HCT116 (cell line): ENCODE measurements at regions not wholly inside any gene's neighbourhood (a gene's known extent, or its start where the extent isn't known, plus 50 kb on each side); places are given as distances from the start of the nearest gene placed in this dataset.
A peak's percentile ranks its signal among the peaks of the same experiment; 100 is the strongest.

Source experiments
- ATAC-seq: fragments of 200-7000 bp; cut with Tn5 transposase; 2 replicates; pipeline ENCODE4 v1.9.1; 2020; ENCODE audit warnings: mild to moderate bottlenecking, moderate library complexity
- BruUV-seq: library from RNA; stranded (reverse); fragments of 400-500 nt; replicated peaks from 2 replicates; lab custom pipeline; 2021; lab: Mats Ljungman, UMichigan
- CTCF ChIA-PET: fragments of 300-600 bp; sonication (Branson Sonifier 250); formaldehyde crosslinking; loops from one replicate; lab custom pipeline; 2021; ENCODE audit warnings: antibody characterized with exemption; lab: Charles Lee
- POLR2A ChIA-PET: fragments of 300-600, 350-600 bp; sonication (Branson Sonifier 250); formaldehyde crosslinking; loops from one replicate; lab custom pipeline; 2021; ENCODE audit warnings: antibody characterized with exemption; lab: Charles Lee
- RAD21 ChIA-PET, 2 experiments: fragments of 300-600 bp; sonication (Branson Sonifier 250); formaldehyde crosslinking; loops; one replicate each; lab custom pipeline; 2023; ENCODE audit warnings: low total read pairs in 2 of 2; ENCODE audit not compliant: uncharacterized antibody in 2 of 2, unreplicated experiment in 2 of 2, low non-redundant PET in 1 of 2; lab: Charles Lee
- DNase-seq: peaks from one replicate; pipeline ENCODE4 v3.0.0-alpha.2; 2010; ENCODE audit warnings: low read depth, low spot score
- H2AFZ ChIP-seq: fragments of 200-600 bp; shearing (Covaris generic), sonication (generic); 2 replicates; pipeline ENCODE4 v1.6.1; 2017; ENCODE audit warnings: low read depth, mixed run types, mixed read lengths, antibody characterized with exemption, low read length; ENCODE audit not compliant: poor library complexity, severe bottlenecking
- H3K27ac ChIP-seq: 2 replicates; pipeline ENCODE4 v1.5.1; 2012; ENCODE audit warnings: low read depth, low read length
- H3K27me3 ChIP-seq: fragments of 200-600 bp; sonication (generic); 2 replicates; pipeline ENCODE4 v1.6.1; 2016; ENCODE audit warnings: mixed run types, low read length, mixed read lengths; ENCODE audit not compliant: insufficient read depth
- H3K36me3 ChIP-seq, 2 experiments: fragments of 200-500 bp in 1 of 2; fragments of 200-600 bp in 1 of 2; sonication (Bioruptor generic) in 1 of 2; sonication (generic) in 1 of 2; 2 replicates each; pipeline versions ENCODE4 v1.5.1 to v1.6.1; 2014 to 2016; ENCODE audit warnings: low read length in 2 of 2, inconsistent platforms in 1 of 2, mixed read lengths in 1 of 2, mixed run types in 1 of 2; ENCODE audit not compliant: insufficient read depth in 2 of 2, control insufficient read depth in 1 of 2
- H3K4me1 ChIP-seq, 2 experiments: fragments of 200-600 bp in 1 of 2; sonication (generic) in 1 of 2; 2 replicates each; pipeline versions ENCODE4 v1.5.1 to v1.6.1; 2012 to 2017; ENCODE audit warnings: low read length in 2 of 2, inconsistent platforms in 1 of 2, mild to moderate bottlenecking in 1 of 2, mixed read lengths in 1 of 2, mixed run types in 1 of 2, moderate library complexity in 1 of 2; ENCODE audit not compliant: insufficient read depth in 2 of 2, control insufficient read depth in 1 of 2
- H3K4me2 ChIP-seq: fragments of 200-600 bp; sonication (generic); 2 replicates; pipeline ENCODE4 v1.6.1; 2017; ENCODE audit warnings: mixed run types, low read length, mixed read lengths
- H3K4me3 ChIP-seq, 2 experiments: fragments of 200-600 bp in 1 of 2; sonication (generic) in 1 of 2; replicated peaks in 1 of 2; 2 replicates each; pipeline ENCODE4 v1.5.1; 2011 to 2016; ENCODE audit warnings: low read length in 2 of 2, control low read depth in 1 of 2, low read depth in 1 of 2, mild to moderate bottlenecking in 1 of 2, mixed read lengths in 1 of 2, mixed run types in 1 of 2
- H3K79me2 ChIP-seq: fragments of 200-600 bp; sonication (generic); 2 replicates; pipeline ENCODE4 v1.6.1; 2017; ENCODE audit warnings: mild to moderate bottlenecking, mixed run types, low read length, moderate library complexity, mixed read lengths; ENCODE audit not compliant: insufficient read depth
- H3K9ac ChIP-seq: fragments of 200-600 bp; sonication (generic); 2 replicates; pipeline ENCODE4 v1.6.1; 2016; ENCODE audit warnings: low read length, mixed read lengths
- H3K9me2 ChIP-seq: fragments of 200-600 bp; sonication (generic), shearing (Covaris generic); 2 replicates; pipeline ENCODE4 v1.6.1; 2017; ENCODE audit warnings: mixed run types, mild to moderate bottlenecking, moderate library complexity; ENCODE audit not compliant: insufficient read depth
- H3K9me3 ChIP-seq, 2 experiments: fragments of 200-500 bp in 1 of 2; fragments of 200-600 bp in 1 of 2; sonication (Bioruptor generic) in 1 of 2; sonication (generic) in 1 of 2; 2 replicates each; pipeline ENCODE4 v1.6.1; 2014 to 2017; ENCODE audit warnings: low read length in 2 of 2, mixed read lengths in 2 of 2, inconsistent platforms in 1 of 2, low read depth in 1 of 2, mild to moderate bottlenecking in 1 of 2, mixed run types in 1 of 2, moderate library complexity in 1 of 2; ENCODE audit not compliant: control insufficient read depth in 1 of 2, insufficient read depth in 1 of 2
- H4K20me1 ChIP-seq: fragments of 200-600 bp; sonication (generic), shearing (Covaris generic); 2 replicates; pipeline ENCODE4 v1.6.1; 2017; ENCODE audit warnings: mixed run types, mild to moderate bottlenecking, moderate library complexity; ENCODE audit not compliant: insufficient read depth
- CTCF ChIP-seq, 3 experiments: fragments of 200-600 bp in 1 of 3; sonication (generic) in 1 of 3; IDR thresholded peaks in 2 of 3; conservative IDR thresholded peaks in 1 of 3; 2 replicates each; pipeline ENCODE4 v1.5.1; 2012 to 2017; ENCODE audit warnings: low read depth in 2 of 3, low read length in 2 of 3, antibody characterized with exemption in 1 of 3, borderline replicate concordance in 1 of 3, control low read depth in 1 of 3, mild to moderate bottlenecking in 1 of 3, mixed read lengths in 1 of 3, mixed run types in 1 of 3, moderate library complexity in 1 of 3; ENCODE audit not compliant: insufficient read depth in 1 of 3
- ELF1 ChIP-seq: IDR thresholded peaks from 2 replicates; pipeline ENCODE4 v1.6.1; 2012; ENCODE audit warnings: low read depth, borderline replicate concordance
- EZH2 ChIP-seq: fragments of 200-600 bp; sonication (generic); IDR thresholded peaks from 2 replicates; pipeline ENCODE4 v1.6.1; 2017; ENCODE audit warnings: antibody characterized with exemption, mixed run types
- RAD21 ChIP-seq: IDR thresholded peaks from 2 replicates; pipeline ENCODE4 v1.6.1; 2012; ENCODE audit warnings: low read depth, mild to moderate bottlenecking
- SRF ChIP-seq: IDR thresholded peaks from 2 replicates; pipeline ENCODE4 v1.6.1; 2012; ENCODE audit warnings: low read depth
- intact Hi-C: fragments of 100-400 bp; cut with micrococcal nuclease; formaldehyde crosslinking; loops from 2 replicates; pipeline ENCODE4 v1.10.0; 2022

GRCh38 chr10:85508159-85508558 lies 858.4 kb downstream of the GRID1 start:
- RAD21 ChIA-PET = no interaction called here
- Histone ChIP-seq H3K4me3 (no peak overlapping the region), H3K4me2 (no peak overlapping the region), H3K36me3 (no peaks in the 10 kb centered on the region), H3K9me2 (no peaks in the 10 kb centered on the region), H3K27ac (no peak overlapping the region), H3K4me1 (no peaks in the 10 kb centered on the region), H3K79me2 (no peaks in the 10 kb centered on the region), H3K9me3 (no peaks in the 10 kb centered on the region), H2AFZ (no peak overlapping the region), H3K9ac (no peak overlapping the region), H4K20me1 (no peaks in the 10 kb centered on the region), H3K27me3 (peaks cover 46% of the 10 kb centered on the region)
- intact Hi-C loops = no loop called here
- no peak for DNase-seq
- POLR2A ChIA-PET = no interaction called here
- CTCF ChIA-PET = no interaction called here
- no peak for ATAC-seq
- TF ChIP-seq EZH2 (no peak), RAD21 (no peak), SRF (no peak), ELF1 (no peak)
- no TSS peak for BruUV-seq

- Histone ChIP-seq H3K4me1 (no peaks in the 10 kb centered on the region), H3K27me3 (peaks cover 61% of the 10 kb centered on the region), H4K20me1 (no peaks in the 10 kb centered on the region), H3K79me2 (no peaks in the 10 kb centered on the region), H3K36me3 (no peaks in the 10 kb centered on the region)
- no peak for ATAC-seq
- RAD21 ChIA-PET = no interaction called here
- DNase-seq = no peak
- TF ChIP-seq ELF1 (no peak), CTCF (IDR thresholded peaks at IDR 0.05 in 2 of 3, conservative IDR thresholded peaks at IDR 0.05 in 1 of 3; ENCODE audit: borderline replicate concordance in 1 of 3, insufficient read depth in 1 of 3, low read depth in 2 of 3, low read length in 2 of 3) (peak in 2 of 3 experiments; percentile 27 to 36; a peak in 2 of 6 replicates), RAD21 (peak; percentile 23; the same call in 1 of the 2 replicates)
- TF ChIP-seq, all 23 proteins: peak for 2
- POLR2A ChIA-PET = no interaction called here
- Histone ChIP-seq H3K4me2 (no peak overlapping the region), H3K9me2 (no peaks in the 10 kb centered on the region), H3K9me3 (no peaks in the 10 kb centered on the region), H3K9ac (no peak overlapping the region), H2AFZ (no peak overlapping the region), H3K4me3 (no peak overlapping the region), H3K27ac (no peak overlapping the region)
- intact Hi-C loops = no loop called here
- CTCF ChIA-PET = no interaction called here
- BruUV-seq = no TSS peak
Measured at GRCh38 chr10:85510682-85511081, 855.9 kb downstream of the GRID1 start.
